ENCODE measurements at regions not wholly inside any gene's neighbourhood (a gene's known extent, or its start where the extent isn't known, plus 50 kb on each side); places are given as distances from the start of the nearest gene placed in this dataset.
"Not testable (repeated sequence)": the region's sequence is repeated elsewhere in the genome, so short reads cannot be mapped to it uniquely, and the experiment has no call there.

GRCh38 chr9:82436475-82436874 lies 447.9 kb downstream of the SPATA31D1 start:
- H3K4ac ChIP-seq (ENCODE audit: low read depth, low read length), result no peak overlapping the region
- H3K36me3 ChIP-seq (ENCODE audit: control insufficient read depth in 1 of 2, insufficient read depth in 2 of 2, low read length in 2 of 2), result no peaks in the 10 kb centered on the region
- H2AFZ ChIP-seq (ENCODE audit: insufficient read depth, low read length, poor library complexity), result no peak overlapping the region
- no peak overlapping the region for H4K8ac ChIP-seq (ENCODE audit: low read depth, low read length)
- no peak overlapping the region for H2BK5ac ChIP-seq (ENCODE audit: low read depth, low read length, poor library complexity)
- no peak overlapping the region for H3K18ac ChIP-seq (ENCODE audit: low read length)
- H4K91ac ChIP-seq (ENCODE audit: low read depth, low read length), result no peak overlapping the region
- H3K9me3 ChIP-seq (ENCODE audit: insufficient read depth, low read depth, low read length), result peaks cover 13% of the 10 kb centered on the region
- no peak overlapping the region for H3K27ac ChIP-seq (ENCODE audit: low read depth, low read length)
- H3K9ac ChIP-seq (ENCODE audit: low read length), result no peak overlapping the region
- no peak overlapping the region for H3K4me3 ChIP-seq (ENCODE audit: low read depth, low read length)
- no peaks in the 10 kb centered on the region for H3K4me1 ChIP-seq (ENCODE audit: control insufficient read depth in 1 of 2, insufficient read depth in 2 of 2, low read length in 2 of 2)
- no peak overlapping the region for H2AK5ac ChIP-seq (ENCODE audit: low read length)
- H4K12ac ChIP-seq (ENCODE audit: low read depth, low read length), result no peak overlapping the region
- no peaks in the 10 kb centered on the region for H3K79me1 ChIP-seq (ENCODE audit: low read length)
- WGBS (ENCODE audit: extremely low coverage, insufficient coverage, insufficient read length), result no CpG with 5 or more reads among the region's 2 CpGs
- no peaks in the 10 kb centered on the region for H3K79me2 ChIP-seq (ENCODE audit: control insufficient read depth, insufficient read depth, low read length, poor library complexity)
- H3K23ac ChIP-seq (ENCODE audit: low read length), result no peak overlapping the region
- DNase-seq, result no peak
- no peak overlapping the region for H2BK12ac ChIP-seq (ENCODE audit: low read length)
- no peak overlapping the region for H3K14ac ChIP-seq (ENCODE audit: low read length)
- H3K4me2 ChIP-seq (ENCODE audit: low read length), result no peak overlapping the region
- no peak overlapping the region for H2BK120ac ChIP-seq (ENCODE audit: insufficient read depth, low read length, poor library complexity)
- H3K27me3 ChIP-seq (ENCODE audit: insufficient read depth, low read length), result no peaks in the 10 kb centered on the region

GRCh38 chr9:82437183-82437582 lies 448.6 kb downstream of the SPATA31D1 start:
- H3K79me2 ChIP-seq (ENCODE audit: control insufficient read depth, insufficient read depth, low read length, poor library complexity); H3K27ac ChIP-seq (ENCODE audit: low read depth, low read length); H4K91ac ChIP-seq (ENCODE audit: low read depth, low read length); H3K79me1 ChIP-seq (ENCODE audit: low read length); H3K4ac ChIP-seq (ENCODE audit: low read depth, low read length); H2BK12ac ChIP-seq (ENCODE audit: low read length); DNase-seq; H3K4me2 ChIP-seq (ENCODE audit: low read length); H3K18ac ChIP-seq (ENCODE audit: low read length); H3K36me3 ChIP-seq (ENCODE audit: control insufficient read depth in 1 of 2, insufficient read depth in 2 of 2, low read length in 2 of 2); H3K23ac ChIP-seq (ENCODE audit: low read length); H2AFZ ChIP-seq (ENCODE audit: insufficient read depth, low read length, poor library complexity); H3K9ac ChIP-seq (ENCODE audit: low read length); H3K9me3 ChIP-seq (ENCODE audit: insufficient read depth, low read depth, low read length); H3K4me1 ChIP-seq (ENCODE audit: control insufficient read depth in 1 of 2, insufficient read depth in 2 of 2, low read length in 2 of 2); H4K8ac ChIP-seq (ENCODE audit: low read depth, low read length); H2BK5ac ChIP-seq (ENCODE audit: low read depth, low read length, poor library complexity); H2BK120ac ChIP-seq (ENCODE audit: insufficient read depth, low read length, poor library complexity); H3K4me3 ChIP-seq (ENCODE audit: low read depth, low read length); H4K12ac ChIP-seq (ENCODE audit: low read depth, low read length); H3K14ac ChIP-seq (ENCODE audit: low read length); H3K27me3 ChIP-seq (ENCODE audit: insufficient read depth, low read length); H2AK5ac ChIP-seq (ENCODE audit: low read length): not testable (repeated sequence)
- no CpG with 5 or more reads among the region's 3 CpGs for WGBS (ENCODE audit: extremely low coverage, insufficient coverage, insufficient read length)

GRCh38 chr9:82438581-82438980 lies 450.0 kb downstream of the SPATA31D1 start:
- Histone ChIP-seq H3K9me3 (ENCODE audit: insufficient read depth, low read depth, low read length) (peaks cover 9% of the 10 kb centered on the region), H3K14ac (ENCODE audit: low read length) (no peak overlapping the region), H3K27me3 (ENCODE audit: insufficient read depth, low read length) (no peaks in the 10 kb centered on the region), H3K18ac (ENCODE audit: low read length) (no peak overlapping the region), H4K8ac (ENCODE audit: low read depth, low read length) (no peak overlapping the region), H3K9ac (ENCODE audit: low read length) (no peak overlapping the region), H2BK12ac (ENCODE audit: low read length) (no peak overlapping the region), H3K4ac (ENCODE audit: low read depth, low read length) (no peak overlapping the region), H3K27ac (ENCODE audit: low read depth, low read length) (no peak overlapping the region), H2BK120ac (ENCODE audit: insufficient read depth, low read length, poor library complexity) (no peak overlapping the region), H2BK5ac (ENCODE audit: low read depth, low read length, poor library complexity) (no peak overlapping the region), H3K23ac (ENCODE audit: low read length) (no peak overlapping the region), H2AFZ (ENCODE audit: insufficient read depth, low read length, poor library complexity) (no peak overlapping the region), H3K36me3 (ENCODE audit: control insufficient read depth in 1 of 2, insufficient read depth in 2 of 2, low read length in 2 of 2) (no peaks in the 10 kb centered on the region), H3K4me2 (ENCODE audit: low read length) (no peak overlapping the region), H3K4me1 (ENCODE audit: control insufficient read depth in 1 of 2, insufficient read depth in 2 of 2, low read length in 2 of 2) (no peaks in the 10 kb centered on the region), H4K91ac (ENCODE audit: low read depth, low read length) (no peak overlapping the region), H3K79me2 (ENCODE audit: control insufficient read depth, insufficient read depth, low read length, poor library complexity) (no peaks in the 10 kb centered on the region), H3K4me3 (ENCODE audit: low read depth, low read length) (no peak overlapping the region), H4K12ac (ENCODE audit: low read depth, low read length) (no peak overlapping the region), H3K79me1 (ENCODE audit: low read length) (no peaks in the 10 kb centered on the region), H2AK5ac (ENCODE audit: low read length) (no peak overlapping the region)
- DNase-seq, result no peak

GRCh38 chr9:82443312-82443711 lies 454.7 kb downstream of the SPATA31D1 start:
- Histone ChIP-seq H3K9ac (ENCODE audit: low read length) (no peak overlapping the region), H4K12ac (ENCODE audit: low read depth, low read length) (no peak overlapping the region), H3K18ac (ENCODE audit: low read length) (no peak overlapping the region), H3K4ac (ENCODE audit: low read depth, low read length) (no peak overlapping the region), H3K79me2 (ENCODE audit: control insufficient read depth, insufficient read depth, low read length, poor library complexity) (no peaks in the 10 kb centered on the region), H4K91ac (ENCODE audit: low read depth, low read length) (no peak overlapping the region), H2BK120ac (ENCODE audit: insufficient read depth, low read length, poor library complexity) (no peak overlapping the region), H2BK12ac (ENCODE audit: low read length) (no peak overlapping the region), H3K23ac (ENCODE audit: low read length) (no peak overlapping the region), H2BK5ac (ENCODE audit: low read depth, low read length, poor library complexity) (no peak overlapping the region), H4K8ac (ENCODE audit: low read depth, low read length) (no peak overlapping the region), H3K27me3 (ENCODE audit: insufficient read depth, low read length) (no peaks in the 10 kb centered on the region), H2AFZ (ENCODE audit: insufficient read depth, low read length, poor library complexity) (no peak overlapping the region), H3K27ac (ENCODE audit: low read depth, low read length) (no peak overlapping the region), H3K9me3 (ENCODE audit: insufficient read depth, low read depth, low read length) (peaks cover 12% of the 10 kb centered on the region), H3K4me3 (ENCODE audit: low read depth, low read length) (no peak overlapping the region), H3K4me2 (ENCODE audit: low read length) (no peak overlapping the region), H3K36me3 (ENCODE audit: control insufficient read depth in 1 of 2, insufficient read depth in 2 of 2, low read length in 2 of 2) (no peaks in the 10 kb centered on the region), H3K14ac (ENCODE audit: low read length) (no peak overlapping the region), H3K4me1 (ENCODE audit: control insufficient read depth in 1 of 2, insufficient read depth in 2 of 2, low read length in 2 of 2) (no peaks in the 10 kb centered on the region), H3K79me1 (ENCODE audit: low read length) (no peaks in the 10 kb centered on the region), H2AK5ac (ENCODE audit: low read length) (no peak overlapping the region)
- DNase-seq, result no peak

- Histone ChIP-seq H2BK120ac (ENCODE audit: insufficient read depth, low read length, poor library complexity) (no peak overlapping the region), H3K4me1 (ENCODE audit: control insufficient read depth in 1 of 2, insufficient read depth in 2 of 2, low read length in 2 of 2) (no peaks in the 10 kb centered on the region), H2AK5ac (ENCODE audit: low read length) (no peak overlapping the region), H3K18ac (ENCODE audit: low read length) (no peak overlapping the region), H3K14ac (ENCODE audit: low read length) (no peak overlapping the region), H3K4me2 (ENCODE audit: low read length) (no peak overlapping the region), H2BK12ac (ENCODE audit: low read length) (no peak overlapping the region), H3K4ac (ENCODE audit: low read depth, low read length) (no peak overlapping the region), H2BK5ac (ENCODE audit: low read depth, low read length, poor library complexity) (no peak overlapping the region), H4K12ac (ENCODE audit: low read depth, low read length) (no peak overlapping the region), H3K4me3 (ENCODE audit: low read depth, low read length) (no peak overlapping the region), H3K9me3 (ENCODE audit: insufficient read depth, low read depth, low read length) (peaks cover 7% of the 10 kb centered on the region), H3K9ac (ENCODE audit: low read length) (no peak overlapping the region), H3K27me3 (ENCODE audit: insufficient read depth, low read length) (no peaks in the 10 kb centered on the region), H4K91ac (ENCODE audit: low read depth, low read length) (no peak overlapping the region), H3K23ac (ENCODE audit: low read length) (no peak overlapping the region), H3K79me1 (ENCODE audit: low read length) (no peaks in the 10 kb centered on the region), H3K36me3 (ENCODE audit: control insufficient read depth in 1 of 2, insufficient read depth in 2 of 2, low read length in 2 of 2) (no peaks in the 10 kb centered on the region), H3K27ac (ENCODE audit: low read depth, low read length) (no peak overlapping the region), H2AFZ (ENCODE audit: insufficient read depth, low read length, poor library complexity) (no peak overlapping the region), H3K79me2 (ENCODE audit: control insufficient read depth, insufficient read depth, low read length, poor library complexity) (no peaks in the 10 kb centered on the region), H4K8ac (ENCODE audit: low read depth, low read length) (no peak overlapping the region)
- no peak for DNase-seq
- no CpG with 5 or more reads among the region's 5 CpGs for WGBS (ENCODE audit: extremely low coverage, insufficient coverage, insufficient read length)
Measured at GRCh38 chr9:82445556-82445955, 457.0 kb downstream of the SPATA31D1 start.

All from trophoblast cell (in vitro differentiated cells and primary cell).